ENCODE measurements at regions not wholly inside any gene's neighbourhood (a gene's known extent, or its start where the extent isn't known, plus 50 kb on each side); places are given as distances from the start of the nearest gene placed in this dataset.

DNA sequence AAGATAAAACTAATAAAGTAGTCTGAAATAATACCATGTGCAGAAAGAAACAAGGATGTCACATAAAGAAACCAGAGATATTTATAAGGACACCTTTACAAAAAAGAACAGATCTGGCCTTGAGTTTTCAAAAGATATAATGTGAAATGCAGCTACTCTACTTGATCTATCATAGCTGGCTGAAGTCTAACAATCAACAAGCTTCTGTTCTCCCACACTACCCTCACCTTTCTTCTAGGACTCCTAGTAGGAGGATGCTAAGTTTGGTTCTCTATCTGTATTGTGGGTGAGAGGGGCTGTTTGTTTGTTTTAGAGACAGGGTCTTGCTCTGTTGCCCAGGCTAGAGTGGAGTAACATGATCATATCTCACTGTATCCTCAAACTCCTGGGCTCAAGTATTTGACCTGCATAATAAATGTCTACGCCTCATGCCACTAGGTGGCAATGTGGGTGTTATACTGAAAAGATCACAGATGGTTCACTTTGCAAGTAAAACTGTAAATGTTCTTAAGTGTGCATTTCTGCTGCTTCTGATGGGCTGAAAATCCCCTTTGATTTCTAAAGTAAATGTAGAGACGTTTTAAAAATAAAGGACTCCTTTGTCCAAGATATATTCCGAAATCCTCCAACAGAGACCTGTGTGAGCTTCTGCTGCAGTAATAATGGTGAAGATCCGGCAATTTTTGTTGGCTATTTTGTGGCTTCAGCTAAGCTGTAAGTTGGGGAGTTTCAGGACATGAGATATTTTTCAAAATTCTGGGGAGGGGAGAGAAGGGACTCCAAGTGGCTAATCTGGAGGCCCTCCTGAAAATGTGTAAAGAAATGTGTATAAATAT, 269.3 kb downstream of the DAD1 start (continued):
- TF ChIP-seq GABPA (IDR thresholded peaks at IDR 0.05; ENCODE audit: low read depth, low read length): no peak
- TF ChIP-seq GABPA (CRISPR knock-in tag; IDR thresholded peaks at IDR 0.05; ENCODE audit: low read depth): no peak
- no peak for TF ChIP-seq RFX1 (IDR thresholded peaks at IDR 0.05)
- no peak for TF ChIP-seq ZNF746 (CRISPR knock-in tag; IDR thresholded peaks at IDR 0.05)
- TF ChIP-seq, protein P1, sequence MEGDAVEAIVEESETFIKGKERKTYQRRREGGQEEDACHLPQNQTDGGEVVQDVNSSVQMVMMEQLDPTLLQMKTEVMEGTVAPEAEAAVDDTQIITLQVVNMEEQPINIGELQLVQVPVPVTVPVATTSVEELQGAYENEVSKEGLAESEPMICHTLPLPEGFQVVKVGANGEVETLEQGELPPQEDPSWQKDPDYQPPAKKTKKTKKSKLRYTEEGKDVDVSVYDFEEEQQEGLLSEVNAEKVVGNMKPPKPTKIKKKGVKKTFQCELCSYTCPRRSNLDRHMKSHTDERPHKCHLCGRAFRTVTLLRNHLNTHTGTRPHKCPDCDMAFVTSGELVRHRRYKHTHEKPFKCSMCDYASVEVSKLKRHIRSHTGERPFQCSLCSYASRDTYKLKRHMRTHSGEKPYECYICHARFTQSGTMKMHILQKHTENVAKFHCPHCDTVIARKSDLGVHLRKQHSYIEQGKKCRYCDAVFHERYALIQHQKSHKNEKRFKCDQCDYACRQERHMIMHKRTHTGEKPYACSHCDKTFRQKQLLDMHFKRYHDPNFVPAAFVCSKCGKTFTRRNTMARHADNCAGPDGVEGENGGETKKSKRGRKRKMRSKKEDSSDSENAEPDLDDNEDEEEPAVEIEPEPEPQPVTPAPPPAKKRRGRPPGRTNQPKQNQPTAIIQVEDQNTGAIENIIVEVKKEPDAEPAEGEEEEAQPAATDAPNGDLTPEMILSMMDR (CRISPR knock-in tag; IDR thresholded peaks at IDR 0.05): peak; percentile 93
- TF ChIP-seq TEAD2 (CRISPR knock-in tag; IDR thresholded peaks at IDR 0.05): no peak
- TF ChIP-seq, protein P2, sequence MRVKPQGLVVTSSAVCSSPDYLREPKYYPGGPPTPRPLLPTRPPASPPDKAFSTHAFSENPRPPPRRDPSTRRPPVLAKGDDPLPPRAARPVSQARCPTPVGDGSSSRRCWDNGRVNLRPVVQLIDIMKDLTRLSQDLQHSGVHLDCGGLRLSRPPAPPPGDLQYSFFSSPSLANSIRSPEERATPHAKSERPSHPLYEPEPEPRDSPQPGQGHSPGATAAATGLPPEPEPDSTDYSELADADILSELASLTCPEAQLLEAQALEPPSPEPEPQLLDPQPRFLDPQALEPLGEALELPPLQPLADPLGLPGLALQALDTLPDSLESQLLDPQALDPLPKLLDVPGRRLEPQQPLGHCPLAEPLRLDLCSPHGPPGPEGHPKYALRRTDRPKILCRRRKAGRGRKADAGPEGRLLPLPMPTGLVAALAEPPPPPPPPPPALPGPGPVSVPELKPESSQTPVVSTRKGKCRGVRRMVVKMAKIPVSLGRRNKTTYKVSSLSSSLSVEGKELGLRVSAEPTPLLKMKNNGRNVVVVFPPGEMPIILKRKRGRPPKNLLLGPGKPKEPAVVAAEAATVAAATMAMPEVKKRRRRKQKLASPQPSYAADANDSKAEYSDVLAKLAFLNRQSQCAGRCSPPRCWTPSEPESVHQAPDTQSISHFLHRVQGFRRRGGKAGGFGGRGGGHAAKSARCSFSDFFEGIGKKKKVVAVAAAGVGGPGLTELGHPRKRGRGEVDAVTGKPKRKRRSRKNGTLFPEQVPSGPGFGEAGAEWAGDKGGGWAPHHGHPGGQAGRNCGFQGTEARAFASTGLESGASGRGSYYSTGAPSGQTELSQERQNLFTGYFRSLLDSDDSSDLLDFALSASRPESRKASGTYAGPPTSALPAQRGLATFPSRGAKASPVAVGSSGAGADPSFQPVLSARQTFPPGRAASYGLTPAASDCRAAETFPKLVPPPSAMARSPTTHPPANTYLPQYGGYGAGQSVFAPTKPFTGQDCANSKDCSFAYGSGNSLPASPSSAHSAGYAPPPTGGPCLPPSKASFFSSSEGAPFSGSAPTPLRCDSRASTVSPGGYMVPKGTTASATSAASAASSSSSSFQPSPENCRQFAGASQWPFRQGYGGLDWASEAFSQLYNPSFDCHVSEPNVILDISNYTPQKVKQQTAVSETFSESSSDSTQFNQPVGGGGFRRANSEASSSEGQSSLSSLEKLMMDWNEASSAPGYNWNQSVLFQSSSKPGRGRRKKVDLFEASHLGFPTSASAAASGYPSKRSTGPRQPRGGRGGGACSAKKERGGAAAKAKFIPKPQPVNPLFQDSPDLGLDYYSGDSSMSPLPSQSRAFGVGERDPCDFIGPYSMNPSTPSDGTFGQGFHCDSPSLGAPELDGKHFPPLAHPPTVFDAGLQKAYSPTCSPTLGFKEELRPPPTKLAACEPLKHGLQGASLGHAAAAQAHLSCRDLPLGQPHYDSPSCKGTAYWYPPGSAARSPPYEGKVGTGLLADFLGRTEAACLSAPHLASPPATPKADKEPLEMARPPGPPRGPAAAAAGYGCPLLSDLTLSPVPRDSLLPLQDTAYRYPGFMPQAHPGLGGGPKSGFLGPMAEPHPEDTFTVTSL (CRISPR knock-in tag; IDR thresholded peaks at IDR 0.05; ENCODE audit: borderline replicate concordance): no peak
- TF ChIP-seq KDM2A (CRISPR knock-in tag; IDR thresholded peaks at IDR 0.05; ENCODE audit: borderline replicate concordance, low read depth): no peak
- TF ChIP-seq BORCS8-MEF2B (CRISPR knock-in tag; IDR thresholded peaks at IDR 0.05): no peak
- TF ChIP-seq, protein P3, sequence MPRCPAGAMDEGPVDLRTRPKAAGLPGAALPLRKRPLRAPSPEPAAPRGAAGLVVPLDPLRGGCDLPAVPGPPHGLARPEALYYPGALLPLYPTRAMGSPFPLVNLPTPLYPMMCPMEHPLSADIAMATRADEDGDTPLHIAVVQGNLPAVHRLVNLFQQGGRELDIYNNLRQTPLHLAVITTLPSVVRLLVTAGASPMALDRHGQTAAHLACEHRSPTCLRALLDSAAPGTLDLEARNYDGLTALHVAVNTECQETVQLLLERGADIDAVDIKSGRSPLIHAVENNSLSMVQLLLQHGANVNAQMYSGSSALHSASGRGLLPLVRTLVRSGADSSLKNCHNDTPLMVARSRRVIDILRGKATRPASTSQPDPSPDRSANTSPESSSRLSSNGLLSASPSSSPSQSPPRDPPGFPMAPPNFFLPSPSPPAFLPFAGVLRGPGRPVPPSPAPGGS (CRISPR knock-in tag; IDR thresholded peaks at IDR 0.05): no peak
- TF ChIP-seq, protein P4, sequence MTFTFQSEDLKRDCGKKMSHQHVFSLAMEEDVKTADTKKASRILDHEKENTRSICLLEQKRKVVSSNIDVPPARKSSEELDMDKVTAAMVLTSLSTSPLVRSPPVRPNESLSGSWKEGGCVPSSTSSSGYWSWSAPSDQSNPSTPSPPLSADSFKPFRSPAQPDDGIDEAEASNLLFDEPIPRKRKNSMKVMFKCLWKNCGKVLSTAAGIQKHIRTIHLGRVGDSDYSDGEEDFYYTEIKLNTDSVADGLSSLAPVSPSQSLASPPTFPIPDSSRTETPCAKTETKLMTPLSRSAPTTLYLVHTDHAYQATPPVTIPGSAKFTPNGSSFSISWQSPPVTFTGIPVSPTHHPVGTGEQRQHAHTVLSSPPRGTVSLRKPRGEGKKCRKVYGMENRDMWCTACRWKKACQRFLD (CRISPR knock-in tag; IDR thresholded peaks at IDR 0.05; ENCODE audit: borderline replicate concordance): no peak
- TF ChIP-seq ZNF432 (CRISPR knock-in tag; IDR thresholded peaks at IDR 0.05; ENCODE audit: borderline replicate concordance): no peak
- TF ChIP-seq, protein P5, sequence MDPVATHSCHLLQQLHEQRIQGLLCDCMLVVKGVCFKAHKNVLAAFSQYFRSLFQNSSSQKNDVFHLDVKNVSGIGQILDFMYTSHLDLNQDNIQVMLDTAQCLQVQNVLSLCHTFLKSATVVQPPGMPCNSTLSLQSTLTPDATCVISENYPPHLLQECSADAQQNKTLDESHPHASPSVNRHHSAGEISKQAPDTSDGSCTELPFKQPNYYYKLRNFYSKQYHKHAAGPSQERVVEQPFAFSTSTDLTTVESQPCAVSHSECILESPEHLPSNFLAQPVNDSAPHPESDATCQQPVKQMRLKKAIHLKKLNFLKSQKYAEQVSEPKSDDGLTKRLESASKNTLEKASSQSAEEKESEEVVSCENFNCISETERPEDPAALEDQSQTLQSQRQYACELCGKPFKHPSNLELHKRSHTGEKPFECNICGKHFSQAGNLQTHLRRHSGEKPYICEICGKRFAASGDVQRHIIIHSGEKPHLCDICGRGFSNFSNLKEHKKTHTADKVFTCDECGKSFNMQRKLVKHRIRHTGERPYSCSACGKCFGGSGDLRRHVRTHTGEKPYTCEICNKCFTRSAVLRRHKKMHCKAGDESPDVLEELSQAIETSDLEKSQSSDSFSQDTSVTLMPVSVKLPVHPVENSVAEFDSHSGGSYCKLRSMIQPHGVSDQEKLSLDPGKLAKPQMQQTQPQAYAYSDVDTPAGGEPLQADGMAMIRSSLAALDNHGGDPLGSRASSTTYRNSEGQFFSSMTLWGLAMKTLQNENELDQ (CRISPR knock-in tag; IDR thresholded peaks at IDR 0.05; ENCODE audit: borderline replicate concordance): no peak
- TF ChIP-seq ZNF34 (CRISPR knock-in tag; IDR thresholded peaks at IDR 0.05; ENCODE audit: borderline replicate concordance): peak; percentile 81; the same call in 1 of the 2 replicates
- no peak for TF ChIP-seq MIER3 (CRISPR knock-in tag; IDR thresholded peaks at IDR 0.05; ENCODE audit: borderline replicate concordance)
- TF ChIP-seq RBM22 (optimal IDR thresholded peaks at IDR 0.05; ENCODE audit: low read length): no peak

Data from HepG2 (cell line).